ENCODE measurements at regions not wholly inside any gene's neighbourhood (a gene's known extent, or its start where the extent isn't known, plus 50 kb on each side); places are given as distances from the start of the nearest gene placed in this dataset.

DNA sequence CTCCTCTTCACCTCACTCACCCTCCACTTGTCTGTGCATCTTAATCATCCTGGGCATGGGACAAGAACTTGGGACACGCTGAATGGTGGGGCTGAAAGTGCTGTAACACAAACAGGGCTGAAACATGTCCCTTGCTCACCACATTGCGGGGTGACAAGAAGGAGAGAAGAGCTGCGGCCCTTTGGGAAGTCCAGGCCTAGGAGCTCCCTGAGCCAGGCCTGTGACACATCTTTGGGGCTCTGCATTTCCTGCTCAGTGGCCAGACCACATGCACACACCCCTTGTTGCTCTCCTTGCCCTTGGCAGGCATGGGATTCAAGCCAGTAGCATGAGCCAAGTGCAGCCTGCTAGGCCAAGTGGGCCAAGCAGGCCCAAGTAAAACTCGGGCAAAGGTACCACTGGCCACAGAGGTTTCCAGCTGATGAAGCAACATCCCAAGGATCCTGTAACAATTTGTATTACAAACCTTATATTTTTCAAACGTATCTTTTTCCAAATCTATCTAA, 1384.3 kb upstream of the PCDH20 start:
- Histone ChIP-seq H3K23ac (ENCODE audit: low read depth, low read length) (no peak overlapping the region), H3K4me1 (ENCODE audit: control insufficient read depth, insufficient read depth, low read length) (no peaks in the 10 kb centered on the region), H2AK9ac (replicated peaks; ENCODE audit: low read depth, low read length, poor library complexity) (no peak overlapping the region), H3K9ac (ENCODE audit: low read depth, low read length) (no peak overlapping the region), H2AFZ (replicated peaks; ENCODE audit: low read length, poor library complexity) (no peak overlapping the region), H3K9me1 (ENCODE audit: insufficient read depth, low read length) (no peaks in the 10 kb centered on the region), H4K5ac (ENCODE audit: low read depth, low read length) (no peak overlapping the region), H3K4me2 (ENCODE audit: low read depth, low read length) (no peak overlapping the region), H3K27ac (ENCODE audit: insufficient read depth, low read length) (no peak overlapping the region), H3K4me3 (ENCODE audit: insufficient read depth, low read depth, low read length) (no peak overlapping the region), H2BK20ac (ENCODE audit: low read depth, low read length) (no peak overlapping the region), H3K79me1 (ENCODE audit: low read depth in 1 of 2, low read length in 2 of 2) (no peaks in the 10 kb centered on the region), H3K18ac (ENCODE audit: low read depth, low read length) (no peak overlapping the region), H4K8ac (ENCODE audit: low read depth in 2 of 2, low read length in 2 of 2) (no peak overlapping the region), H2BK15ac (ENCODE audit: low read depth, low read length) (no peak overlapping the region), H2BK120ac (ENCODE audit: low read depth, low read length) (no peak overlapping the region), H2AK5ac (ENCODE audit: low read depth, low read length) (no peak overlapping the region), H4K91ac (ENCODE audit: insufficient read depth, low read depth, low read length) (no peak overlapping the region), H3K14ac (replicated peaks; ENCODE audit: low read depth, low read length) (no peak overlapping the region), H4K20me1 (ENCODE audit: insufficient read depth, low read length) (no peaks in the 10 kb centered on the region), H3K56ac (ENCODE audit: extremely low read depth, insufficient read depth, low read length) (no peak overlapping the region), H3K27me3 (ENCODE audit: control insufficient read depth, insufficient read depth, low read length) (no peaks in the 10 kb centered on the region), H3K9me3 (ENCODE audit: control insufficient read depth, insufficient read depth, low read length) (no peaks in the 10 kb centered on the region), H3K36me3 (ENCODE audit: control insufficient read depth, insufficient read depth, low read length) (no peaks in the 10 kb centered on the region), H3K4ac (ENCODE audit: low read depth, low read length) (no peak overlapping the region), H2BK5ac (ENCODE audit: low read depth, low read length, poor library complexity, severe bottlenecking) (no peak overlapping the region)
- ChIA-PET CTCF (no interaction called here), POLR2A (ENCODE audit: unreplicated experiment) (no interaction called here)
- ATAC-seq (ENCODE audit: low read depth) = no peak
- no TSS peak for BruUV-seq (replicated peaks)
- TF ChIP-seq NFE2L2 (IDR thresholded peaks at IDR 0.05; ENCODE audit: low read depth, low read length) (no peak), MAFK (IDR thresholded peaks at IDR 0.05; ENCODE audit: low read depth, low read length) (no peak), RFX5 (IDR thresholded peaks at IDR 0.05; ENCODE audit: low read depth, low read length) (no peak), SMC3 (IDR thresholded peaks at IDR 0.05; ENCODE audit: low read depth, low read length) (no peak), FOS (IDR thresholded peaks at IDR 0.05; ENCODE audit: low read depth, low read length) (no peak), RAD21 (IDR thresholded peaks at IDR 0.05; ENCODE audit: low read length) (no peak), MAZ (IDR thresholded peaks at IDR 0.05; ENCODE audit: borderline replicate concordance, low read depth, low read length) (no peak), RCOR1 (IDR thresholded peaks at IDR 0.05; ENCODE audit: insufficient replicate concordance, low read length) (no peak), CHD1 (IDR thresholded peaks at IDR 0.05; ENCODE audit: low read depth, low read length) (no peak)
- TF ChIP-seq, protein P1, sequence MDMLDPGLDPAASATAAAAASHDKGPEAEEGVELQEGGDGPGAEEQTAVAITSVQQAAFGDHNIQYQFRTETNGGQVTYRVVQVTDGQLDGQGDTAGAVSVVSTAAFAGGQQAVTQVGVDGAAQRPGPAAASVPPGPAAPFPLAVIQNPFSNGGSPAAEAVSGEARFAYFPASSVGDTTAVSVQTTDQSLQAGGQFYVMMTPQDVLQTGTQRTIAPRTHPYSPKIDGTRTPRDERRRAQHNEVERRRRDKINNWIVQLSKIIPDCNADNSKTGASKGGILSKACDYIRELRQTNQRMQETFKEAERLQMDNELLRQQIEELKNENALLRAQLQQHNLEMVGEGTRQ (IDR thresholded peaks at IDR 0.05; ENCODE audit: low read depth, low read length) = no peak
- TF ChIP-seq, protein P2, sequence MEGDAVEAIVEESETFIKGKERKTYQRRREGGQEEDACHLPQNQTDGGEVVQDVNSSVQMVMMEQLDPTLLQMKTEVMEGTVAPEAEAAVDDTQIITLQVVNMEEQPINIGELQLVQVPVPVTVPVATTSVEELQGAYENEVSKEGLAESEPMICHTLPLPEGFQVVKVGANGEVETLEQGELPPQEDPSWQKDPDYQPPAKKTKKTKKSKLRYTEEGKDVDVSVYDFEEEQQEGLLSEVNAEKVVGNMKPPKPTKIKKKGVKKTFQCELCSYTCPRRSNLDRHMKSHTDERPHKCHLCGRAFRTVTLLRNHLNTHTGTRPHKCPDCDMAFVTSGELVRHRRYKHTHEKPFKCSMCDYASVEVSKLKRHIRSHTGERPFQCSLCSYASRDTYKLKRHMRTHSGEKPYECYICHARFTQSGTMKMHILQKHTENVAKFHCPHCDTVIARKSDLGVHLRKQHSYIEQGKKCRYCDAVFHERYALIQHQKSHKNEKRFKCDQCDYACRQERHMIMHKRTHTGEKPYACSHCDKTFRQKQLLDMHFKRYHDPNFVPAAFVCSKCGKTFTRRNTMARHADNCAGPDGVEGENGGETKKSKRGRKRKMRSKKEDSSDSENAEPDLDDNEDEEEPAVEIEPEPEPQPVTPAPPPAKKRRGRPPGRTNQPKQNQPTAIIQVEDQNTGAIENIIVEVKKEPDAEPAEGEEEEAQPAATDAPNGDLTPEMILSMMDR (conservative IDR thresholded peaks at IDR 0.05; ENCODE audit: low read depth, low read length) = no peak
- WGBS, 2 experiments (ENCODE audit: extremely low coverage in 2 of 2, insufficient read length in 1 of 2) = 100% methylated on average over 1 of the region's 5 CpGs; no CpG with 5 or more reads in 1 of the 2 experiments
- dilution Hi-C loops (cut with HindIII; ENCODE audit: low sequenced_read_pairs, unreplicated experiment) = no loop called here
- in situ Hi-C loops (cut with MboI; ENCODE audit: low sequenced_read_pairs) = no loop called here
- intact Hi-C loops (cut with micrococcal nuclease) = no loop called here
- no peak for DNase-seq
